Mucosa of descending colon (tissue), 3 donors: ENCODE measurements at regions not wholly inside any gene's neighbourhood (a gene's known extent, or its start where the extent isn't known, plus 50 kb on each side); places are given as distances from the start of the nearest gene placed in this dataset.

ENCODE experiments used
- ATAC-seq: fragments of 200-7000 bp; cut with Tn5 transposase; one replicate; pipeline ENCODE4 v1.9.1; 2020; ENCODE audit warnings: mild to moderate bottlenecking, moderate library complexity
- DNase-seq, 3 donors: peaks; one replicate each; pipeline ENCODE4 v3.0.0-alpha.2; 2020
- H3K36me3 ChIP-seq: fragments of 200-600 bp; one replicate; pipeline ENCODE4 v1.8.0; 2021; ENCODE audit warnings: low read depth, mild to moderate bottlenecking
- H3K4me1 ChIP-seq: fragments of 200-600 bp; one replicate; pipeline ENCODE4 v1.8.0; 2021; ENCODE audit warnings: low read depth, mild to moderate bottlenecking
- H3K4me3 ChIP-seq: fragments of 200-600 bp; one replicate; pipeline ENCODE4 v1.8.0; 2021; ENCODE audit warnings: mild to moderate bottlenecking
- H3K9me3 ChIP-seq: fragments of 200-600 bp; one replicate; pipeline ENCODE4 v1.8.0; 2021; ENCODE audit warnings: mild to moderate bottlenecking
- intact Hi-C, 2 donors: fragments of 100-400 bp; cut with DNase I in 1 of 2; cut with micrococcal nuclease in 1 of 2; formaldehyde crosslinking; loops; one replicate each; pipeline versions ENCODE4 v1.11.0 to v1.11.1; 2022; cut with DNase I, micrococcal nuclease
- TF ChIP-seq, protein P1 (sequence below): fragments of 200-600 bp; IDR thresholded peaks from one replicate; pipeline ENCODE4 v1.8.0; 2022; ENCODE audit warnings: antibody characterized with exemption, mild to moderate bottlenecking
- donor health status: DM: no; HTN: no; CAD: no; lungs with moderate emphysema.
- donor health status: DM: no; HTN: no; CAD: no.
- donor health status: DM: no; HTN: yes; CAD: no.

DNA sequence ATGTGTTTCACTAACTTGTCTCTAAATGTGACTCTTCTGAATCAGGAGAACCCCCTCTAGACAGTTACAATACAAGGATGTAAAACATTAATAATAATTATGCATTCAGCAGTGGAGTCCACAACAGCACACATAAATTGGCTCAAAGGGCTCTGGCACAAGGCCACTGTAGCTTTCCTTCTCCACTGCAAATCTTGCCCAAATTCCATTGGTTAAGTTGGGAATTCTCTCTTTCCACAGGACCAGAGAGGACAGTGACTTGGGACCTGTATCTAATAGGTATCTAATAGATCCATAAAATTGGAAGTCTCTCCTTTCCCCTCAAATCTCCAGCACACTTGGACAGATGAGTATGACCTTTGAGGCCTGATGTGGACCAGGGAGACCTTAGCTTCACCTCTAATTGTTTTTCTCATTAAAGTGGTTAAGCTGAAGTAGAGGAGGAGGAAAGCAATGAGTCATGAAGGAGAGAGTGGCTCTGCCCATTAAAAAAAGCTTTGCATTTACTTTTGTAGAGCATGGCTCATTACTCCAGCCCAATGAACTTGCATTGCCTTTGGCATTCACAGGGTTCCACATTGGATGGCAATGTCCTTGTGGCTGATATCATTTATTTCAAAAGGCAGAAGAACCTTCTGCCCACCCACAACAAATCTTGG, 72.3 kb upstream of the SH3RF1 start:
- H3K4me1 ChIP-seq, result no peaks in the 10 kb centered on the region
- intact Hi-C loops, result no loop called here
- no peaks in the 10 kb centered on the region for H3K9me3 ChIP-seq
- H3K36me3 ChIP-seq, result no peaks in the 10 kb centered on the region
- no peak for DNase-seq
- TF ChIP-seq, protein P1, sequence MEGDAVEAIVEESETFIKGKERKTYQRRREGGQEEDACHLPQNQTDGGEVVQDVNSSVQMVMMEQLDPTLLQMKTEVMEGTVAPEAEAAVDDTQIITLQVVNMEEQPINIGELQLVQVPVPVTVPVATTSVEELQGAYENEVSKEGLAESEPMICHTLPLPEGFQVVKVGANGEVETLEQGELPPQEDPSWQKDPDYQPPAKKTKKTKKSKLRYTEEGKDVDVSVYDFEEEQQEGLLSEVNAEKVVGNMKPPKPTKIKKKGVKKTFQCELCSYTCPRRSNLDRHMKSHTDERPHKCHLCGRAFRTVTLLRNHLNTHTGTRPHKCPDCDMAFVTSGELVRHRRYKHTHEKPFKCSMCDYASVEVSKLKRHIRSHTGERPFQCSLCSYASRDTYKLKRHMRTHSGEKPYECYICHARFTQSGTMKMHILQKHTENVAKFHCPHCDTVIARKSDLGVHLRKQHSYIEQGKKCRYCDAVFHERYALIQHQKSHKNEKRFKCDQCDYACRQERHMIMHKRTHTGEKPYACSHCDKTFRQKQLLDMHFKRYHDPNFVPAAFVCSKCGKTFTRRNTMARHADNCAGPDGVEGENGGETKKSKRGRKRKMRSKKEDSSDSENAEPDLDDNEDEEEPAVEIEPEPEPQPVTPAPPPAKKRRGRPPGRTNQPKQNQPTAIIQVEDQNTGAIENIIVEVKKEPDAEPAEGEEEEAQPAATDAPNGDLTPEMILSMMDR, result no peak
- no peak for ATAC-seq
- H3K4me3 ChIP-seq, result no peak overlapping the region

DNA sequence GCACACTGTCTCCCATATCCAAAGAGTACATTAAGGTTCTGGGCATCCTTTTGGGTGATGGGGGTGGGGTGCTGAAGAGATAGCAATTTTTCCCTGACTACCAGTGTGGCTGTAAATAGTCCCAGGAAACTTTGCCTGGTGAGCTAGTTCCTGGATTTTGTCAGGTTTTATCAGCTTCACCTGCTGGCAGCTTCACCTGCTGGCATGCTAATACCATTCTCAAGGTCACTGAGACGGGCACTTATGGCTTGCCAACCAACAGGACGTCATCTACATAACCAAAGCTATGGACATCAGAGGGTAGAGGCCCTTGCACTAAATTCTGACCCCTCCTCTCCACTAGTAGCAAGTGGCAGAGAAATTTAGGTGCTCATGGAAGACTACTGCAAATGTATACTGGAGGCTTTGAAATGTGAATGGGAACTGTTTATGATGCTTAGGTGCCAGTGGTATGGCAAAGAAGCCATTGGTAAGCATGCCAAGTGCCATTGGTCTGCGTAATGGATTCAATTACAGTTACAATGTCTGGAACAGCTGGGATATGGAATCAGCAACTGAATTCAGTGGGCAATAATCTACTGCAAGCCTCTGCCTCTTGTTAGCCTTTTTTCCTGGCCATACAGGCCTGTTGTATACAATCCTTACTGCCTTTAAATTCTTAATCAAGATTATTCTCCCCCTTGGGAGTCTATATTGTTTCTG, 71.6 kb upstream of the SH3RF1 start:
- ATAC-seq (no peak), DNase-seq (no peak)
- no peak overlapping the region for H3K4me3 ChIP-seq
- H3K9me3 ChIP-seq, result no peaks in the 10 kb centered on the region
- intact Hi-C loops, result no loop called here
- H3K36me3 ChIP-seq, result no peaks in the 10 kb centered on the region
- H3K4me1 ChIP-seq, result no peaks in the 10 kb centered on the region
- TF ChIP-seq, protein P1, result no peak

DNA sequence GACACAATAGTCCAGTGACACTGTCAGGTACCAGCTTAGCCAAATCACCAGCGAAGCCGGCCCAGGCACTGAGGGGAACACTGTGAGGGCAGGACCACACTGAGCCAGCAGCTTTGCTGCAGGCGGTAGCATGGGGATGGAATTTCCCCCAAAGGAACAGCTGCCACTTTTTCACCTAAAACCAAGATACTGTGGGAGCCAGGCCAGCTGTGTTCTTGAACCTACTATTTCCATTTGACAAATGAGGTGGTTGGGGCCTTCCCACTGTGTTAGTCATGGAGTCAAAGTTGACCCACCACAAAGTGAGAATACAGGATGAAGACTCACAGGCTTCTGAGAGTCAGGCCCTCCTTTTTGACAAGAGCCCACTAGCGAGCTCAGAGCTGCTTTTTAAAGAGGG, 70.7 kb upstream of the SH3RF1 start:
- intact Hi-C loops, result no loop called here
- Histone ChIP-seq H3K36me3 (no peaks in the 10 kb centered on the region), H3K9me3 (no peaks in the 10 kb centered on the region), H3K4me1 (no peaks in the 10 kb centered on the region), H3K4me3 (no peak overlapping the region)
- TF ChIP-seq, protein P1, result no peak
- DNase-seq (no peak), ATAC-seq (no peak)

DNA sequence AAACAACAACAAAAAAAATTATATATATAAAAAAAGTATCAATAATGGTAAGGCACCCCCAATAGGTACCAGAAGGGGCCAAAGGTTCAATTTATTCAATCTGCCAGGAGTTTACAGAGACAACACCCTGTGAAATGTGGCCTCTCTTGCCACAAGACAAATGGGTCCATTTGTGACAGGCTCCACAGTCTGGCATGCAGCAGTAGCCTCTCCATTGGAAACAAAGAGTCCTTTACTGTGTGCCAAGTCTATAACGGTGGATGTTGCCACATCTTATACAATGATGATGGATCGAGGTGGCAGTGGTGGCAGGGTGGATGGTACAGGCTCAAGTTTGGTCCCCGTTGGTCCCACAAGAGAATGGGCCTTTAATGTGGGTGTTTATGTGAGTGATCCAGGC, 70.1 kb upstream of the SH3RF1 start:
- ATAC-seq (no peak), DNase-seq (no peak)
- Histone ChIP-seq H3K9me3 (no peaks in the 10 kb centered on the region), H3K4me1 (no peaks in the 10 kb centered on the region), H3K36me3 (no peaks in the 10 kb centered on the region), H3K4me3 (no peak overlapping the region)
- intact Hi-C loops, result no loop called here
- TF ChIP-seq, protein P1, result no peak

DNA sequence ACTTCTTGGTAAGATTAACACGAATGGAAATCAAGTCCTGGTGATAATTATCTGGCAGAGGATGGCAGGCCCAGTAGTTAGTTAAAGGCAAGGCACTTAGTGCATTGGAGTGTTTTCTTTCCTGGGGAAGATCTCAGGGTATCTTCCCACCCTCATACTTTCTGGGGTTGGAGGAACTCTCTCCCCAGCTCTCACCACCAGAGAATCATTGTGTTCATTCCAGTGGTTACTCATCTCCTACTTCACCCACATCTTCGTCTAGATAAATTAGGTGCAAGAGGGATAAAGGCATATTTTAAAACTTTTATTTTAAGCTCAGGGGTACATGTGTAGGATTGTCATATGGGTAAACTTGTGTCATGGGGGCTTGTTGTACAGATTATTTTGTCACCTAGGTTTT, 67.5 kb upstream of the SH3RF1 start:
- H3K9me3 ChIP-seq, result no peaks in the 10 kb centered on the region
- H3K36me3 ChIP-seq, result no peaks in the 10 kb centered on the region
- TF ChIP-seq, protein P1, result no peak
- intact Hi-C loops, result no loop called here
- ATAC-seq (no peak), DNase-seq (no peak)
- no peak overlapping the region for H3K4me3 ChIP-seq
- H3K4me1 ChIP-seq, result no peaks in the 10 kb centered on the region
